Smooth muscle cell (in vitro differentiated cells): ENCODE measurements at regions not wholly inside any gene's neighbourhood (a gene's known extent, or its start where the extent isn't known, plus 50 kb on each side); places are given as distances from the start of the nearest gene placed in this dataset.

Experiments used
- DNase-seq: peaks from one replicate; lab custom pipeline; 2025; ENCODE audit not compliant: unreplicated experiment; lab: John Stamatoyannopoulos, UW
- H2AFZ ChIP-seq: fragments of 200-600 bp; sonication (generic); 2 replicates; pipeline ENCODE4 v1.6.0; 2016; ENCODE audit warnings: antibody characterized with exemption, low read depth, mild to moderate bottlenecking
- H3F3A ChIP-seq: fragments of 200-600 bp; sonication (generic); 2 replicates; pipeline ENCODE4 v1.6.0; 2017; ENCODE audit warnings: antibody characterized with exemption, low read depth
- H3K27ac ChIP-seq: fragments of 200-600 bp; sonication (generic); 2 replicates; pipeline ENCODE4 v1.5.1; 2016; ENCODE audit warnings: low read depth, mild to moderate bottlenecking
- H3K27me3 ChIP-seq: fragments of 200-600 bp; sonication (generic); 2 replicates; pipeline ENCODE4 v1.6.1; 2016; ENCODE audit warnings: low read depth, mild to moderate bottlenecking
- H3K36me3 ChIP-seq: fragments of 200-600 bp; sonication (generic); 2 replicates; pipeline ENCODE4 v1.5.1; 2016; ENCODE audit warnings: low read depth
- H3K4me1 ChIP-seq: fragments of 200-600 bp; sonication (generic); 2 replicates; pipeline ENCODE4 v1.5.1; 2016; ENCODE audit warnings: low read depth
- H3K4me2 ChIP-seq: fragments of 200-600 bp; sonication (generic); 2 replicates; pipeline ENCODE4 v1.6.0; 2016; ENCODE audit warnings: mild to moderate bottlenecking
- H3K4me3 ChIP-seq: fragments of 200-600 bp; sonication (generic); 2 replicates; pipeline ENCODE4 v1.5.1; 2016; ENCODE audit warnings: mild to moderate bottlenecking
- H3K79me2 ChIP-seq: fragments of 200-600 bp; sonication (generic); 2 replicates; pipeline ENCODE4 v1.6.0; 2016; ENCODE audit warnings: low read depth, mild to moderate bottlenecking
- H3K9ac ChIP-seq: fragments of 200-600 bp; sonication (generic); 2 replicates; pipeline ENCODE4 v1.6.0; 2016; ENCODE audit warnings: low read depth
- H3K9me3 ChIP-seq: fragments of 200-600 bp; sonication (generic); replicated peaks from 2 replicates; pipeline ENCODE4 v1.5.1; 2016; ENCODE audit warnings: low read depth
- H4K20me1 ChIP-seq: fragments of 200-600 bp; sonication (generic); 2 replicates; pipeline ENCODE4 v1.6.0; 2016; ENCODE audit warnings: low read depth
- WGBS: methylation state at CpG from one replicate; pipeline ENCODE4 v1.1.7; 2016; ENCODE audit warnings: low lambda C conversion rate; 5-methylcytosine and 5-hydroxymethylcytosine counted together
- TF ChIP-seq, protein P1 (sequence below): fragments of 200-600 bp; sonication (generic); IDR thresholded peaks from 2 replicates; pipeline ENCODE4 v1.5.1; 2017; ENCODE audit warnings: borderline replicate concordance, mild to moderate bottlenecking, antibody characterized with exemption; ENCODE audit not compliant: insufficient read depth, poor library complexity, severe bottlenecking

DNA sequence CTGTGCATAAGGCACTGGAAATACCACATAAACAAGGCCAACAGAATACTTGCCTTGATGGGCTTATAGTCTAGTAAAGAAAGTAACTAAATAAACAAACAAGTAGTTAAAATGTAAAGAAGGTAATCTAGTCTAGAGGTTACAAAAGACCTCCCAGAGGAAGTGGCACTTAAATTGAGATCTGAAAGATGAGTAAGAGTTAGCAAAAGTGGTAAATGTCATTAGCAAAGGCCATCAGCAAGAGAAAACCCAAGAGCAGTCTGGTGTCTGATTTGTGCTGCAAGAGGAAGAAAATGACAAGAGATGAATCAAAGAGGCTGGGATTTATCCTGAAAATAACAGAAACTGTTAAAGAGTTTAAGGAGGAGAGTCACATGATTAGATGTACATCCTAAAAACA, 96.6 kb upstream of the SMLR1 start:
- Histone ChIP-seq H3K27me3 (no peaks in the 10 kb centered on the region), H3K36me3 (no peaks in the 10 kb centered on the region), H3K9me3 (no peaks in the 10 kb centered on the region), H3F3A (no peaks in the 10 kb centered on the region), H3K9ac (no peak overlapping the region), H4K20me1 (no peaks in the 10 kb centered on the region), H3K4me2 (no peak overlapping the region), H3K27ac (no peak overlapping the region), H3K79me2 (no peaks in the 10 kb centered on the region), H3K4me1 (no peaks in the 10 kb centered on the region), H3K4me3 (no peak overlapping the region), H2AFZ (no peak overlapping the region)
- no peak for DNase-seq
- TF ChIP-seq, protein P1, sequence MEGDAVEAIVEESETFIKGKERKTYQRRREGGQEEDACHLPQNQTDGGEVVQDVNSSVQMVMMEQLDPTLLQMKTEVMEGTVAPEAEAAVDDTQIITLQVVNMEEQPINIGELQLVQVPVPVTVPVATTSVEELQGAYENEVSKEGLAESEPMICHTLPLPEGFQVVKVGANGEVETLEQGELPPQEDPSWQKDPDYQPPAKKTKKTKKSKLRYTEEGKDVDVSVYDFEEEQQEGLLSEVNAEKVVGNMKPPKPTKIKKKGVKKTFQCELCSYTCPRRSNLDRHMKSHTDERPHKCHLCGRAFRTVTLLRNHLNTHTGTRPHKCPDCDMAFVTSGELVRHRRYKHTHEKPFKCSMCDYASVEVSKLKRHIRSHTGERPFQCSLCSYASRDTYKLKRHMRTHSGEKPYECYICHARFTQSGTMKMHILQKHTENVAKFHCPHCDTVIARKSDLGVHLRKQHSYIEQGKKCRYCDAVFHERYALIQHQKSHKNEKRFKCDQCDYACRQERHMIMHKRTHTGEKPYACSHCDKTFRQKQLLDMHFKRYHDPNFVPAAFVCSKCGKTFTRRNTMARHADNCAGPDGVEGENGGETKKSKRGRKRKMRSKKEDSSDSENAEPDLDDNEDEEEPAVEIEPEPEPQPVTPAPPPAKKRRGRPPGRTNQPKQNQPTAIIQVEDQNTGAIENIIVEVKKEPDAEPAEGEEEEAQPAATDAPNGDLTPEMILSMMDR, result no peak

DNA sequence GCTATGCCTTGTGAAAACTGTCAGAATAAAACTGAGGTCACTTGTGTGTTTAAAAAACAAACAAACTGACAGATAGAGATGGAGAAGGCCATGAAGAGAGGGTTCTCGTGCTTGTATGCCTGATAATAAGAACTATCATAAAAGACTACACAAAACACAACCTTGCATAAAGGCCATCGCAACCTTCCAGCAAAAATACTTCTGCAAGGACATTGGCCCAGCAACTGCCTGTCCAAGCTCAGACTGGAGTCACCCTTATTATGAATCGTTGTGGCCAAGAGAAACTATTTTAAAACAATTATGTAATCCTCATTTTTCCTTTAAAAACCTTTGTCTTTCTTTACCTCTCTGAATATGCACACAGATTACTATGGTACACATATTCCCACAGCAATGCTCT, 93.0 kb upstream of the SMLR1 start:
- Histone ChIP-seq H3K36me3 (no peaks in the 10 kb centered on the region), H3K27ac (no peak overlapping the region), H4K20me1 (no peaks in the 10 kb centered on the region), H3K4me3 (no peak overlapping the region), H3K27me3 (no peaks in the 10 kb centered on the region), H3K4me2 (no peak overlapping the region), H3F3A (no peaks in the 10 kb centered on the region), H2AFZ (no peak overlapping the region), H3K9me3 (no peaks in the 10 kb centered on the region), H3K4me1 (no peaks in the 10 kb centered on the region), H3K79me2 (no peaks in the 10 kb centered on the region), H3K9ac (no peak overlapping the region)
- TF ChIP-seq, protein P1, result no peak
- DNase-seq, result no peak
- WGBS, result 92% methylated on average over 3 of the region's 3 CpGs

- Histone ChIP-seq H3K27me3 (no peaks in the 10 kb centered on the region), H3K9ac (no peak overlapping the region), H3K27ac (no peak overlapping the region), H4K20me1 (no peaks in the 10 kb centered on the region), H3K4me2 (no peak overlapping the region), H3F3A (no peaks in the 10 kb centered on the region), H3K4me1 (no peaks in the 10 kb centered on the region), H3K4me3 (no peak overlapping the region), H3K9me3 (no peaks in the 10 kb centered on the region), H3K79me2 (no peaks in the 10 kb centered on the region), H3K36me3 (no peaks in the 10 kb centered on the region), H2AFZ (no peak overlapping the region)
- TF ChIP-seq, protein P1, result no peak
- DNase-seq, result no peak
Measured at GRCh38 chr6:130740308-130740707, 86.9 kb upstream of the SMLR1 start.

DNA sequence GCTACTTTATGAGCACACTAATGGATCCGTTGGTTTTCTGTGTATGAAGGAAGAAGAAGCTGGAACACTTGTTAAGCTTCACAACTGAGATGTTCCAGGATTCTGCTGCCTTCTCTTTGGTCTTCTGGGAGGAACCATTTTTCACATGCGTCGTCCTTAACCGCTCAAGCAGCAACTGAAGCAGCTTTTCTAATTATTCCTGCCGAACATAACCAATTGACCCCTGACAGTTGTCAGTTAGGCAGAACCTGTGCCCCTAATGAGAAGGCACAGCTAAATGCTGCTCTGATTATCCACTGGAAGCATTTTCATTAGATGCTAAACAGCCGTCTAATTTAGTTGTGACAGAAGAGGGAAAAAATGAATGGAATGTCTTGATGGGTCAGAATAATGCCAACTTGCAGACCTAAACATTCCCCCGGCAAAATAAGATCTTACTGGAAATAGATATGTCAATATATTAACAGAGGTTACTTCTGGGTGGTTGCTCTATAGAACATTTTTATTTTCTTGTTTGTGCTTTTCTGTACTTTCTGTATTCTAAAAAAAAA, 85.0 kb upstream of the SMLR1 start:
- Histone ChIP-seq H4K20me1 (no peaks in the 10 kb centered on the region), H2AFZ (no peak overlapping the region), H3K79me2 (no peaks in the 10 kb centered on the region), H3K4me1 (no peaks in the 10 kb centered on the region), H3K36me3 (no peaks in the 10 kb centered on the region), H3K27me3 (no peaks in the 10 kb centered on the region), H3F3A (no peaks in the 10 kb centered on the region), H3K27ac (no peak overlapping the region), H3K9ac (no peak overlapping the region), H3K4me2 (no peak overlapping the region), H3K4me3 (no peak overlapping the region), H3K9me3 (no peaks in the 10 kb centered on the region)
- TF ChIP-seq, protein P1, result no peak
- DNase-seq, result no peak
- WGBS, result 61% methylated on average over 7 of the region's 7 CpGs
